OCI-LY7 (cell line): ENCODE measurements at regions not wholly inside any gene's neighbourhood (a gene's known extent, or its start where the extent isn't known, plus 50 kb on each side); places are given as distances from the start of the nearest gene placed in this dataset.
"Not testable (repeated sequence)": the region's sequence is repeated elsewhere in the genome, so short reads cannot be mapped to it uniquely, and the experiment has no call there.

Experiments used
- BruUV-seq: library from RNA; stranded (reverse); fragments of 400-500 nt; replicated peaks from 2 replicates; lab custom pipeline; 2021; lab: Mats Ljungman, UMichigan
- CTCF ChIA-PET: fragments of 300-600 bp; sonication (Branson Sonifier 250); formaldehyde crosslinking; loops from one replicate; lab custom pipeline; 2022; ENCODE audit warnings: antibody characterized with exemption; ENCODE audit not compliant: unreplicated experiment; lab: Charles Lee
- POLR2A ChIA-PET: fragments of 300-600 bp; sonication (Branson Sonifier 250); formaldehyde crosslinking; loops from one replicate; lab custom pipeline; 2022; ENCODE audit warnings: antibody characterized with exemption; lab: Charles Lee
- DNase-seq: peaks from one replicate; pipeline ENCODE4 v3.0.0-alpha.2; 2015; ENCODE audit warnings: low spot score
- H2AFZ ChIP-seq: fragments of 200-600 bp; sonication (generic), shearing (Covaris generic); 2 replicates; pipeline ENCODE4 v1.6.1; 2014; ENCODE audit warnings: mild to moderate bottlenecking, antibody characterized with exemption, low read length, moderate library complexity
- H3K27ac ChIP-seq: fragments of 200-600 bp; sonication (generic); 2 replicates; pipeline ENCODE4 v1.5.1; 2014; ENCODE audit warnings: mixed run types, low read depth, mild to moderate bottlenecking, moderate library complexity, low read length, inconsistent platforms; ENCODE audit not compliant: poor library complexity, severe bottlenecking
- H3K36me3 ChIP-seq: fragments of 200-600 bp; sonication (generic); 2 replicates; pipeline ENCODE4 v1.6.1; 2014; ENCODE audit warnings: mild to moderate bottlenecking, antibody characterized with exemption, low read length, moderate library complexity, mixed read lengths; ENCODE audit not compliant: insufficient read depth
- H3K4me1 ChIP-seq: fragments of 200-600 bp; sonication (generic); 2 replicates; pipeline ENCODE4 v1.5.1; 2014; ENCODE audit warnings: mild to moderate bottlenecking, low read length; ENCODE audit not compliant: insufficient read depth, poor library complexity, severe bottlenecking
- H3K4me2 ChIP-seq: fragments of 200-600 bp; sonication (generic); 2 replicates; pipeline ENCODE4 v1.6.1; 2014; ENCODE audit warnings: mild to moderate bottlenecking, low read length
- H3K4me3 ChIP-seq: fragments of 200-600 bp; sonication (generic); 2 replicates; pipeline ENCODE4 v1.5.1; 2014; ENCODE audit warnings: mild to moderate bottlenecking, low read depth, low read length; ENCODE audit not compliant: poor library complexity, severe bottlenecking
- H3K79me2 ChIP-seq: fragments of 200-600 bp; sonication (generic); 2 replicates; pipeline ENCODE4 v1.6.1; 2016; ENCODE audit warnings: low read depth, mild to moderate bottlenecking, low read length, moderate library complexity, mixed read lengths; ENCODE audit not compliant: insufficient read depth
- H3K9me2 ChIP-seq: fragments of 200-600 bp; sonication (generic); 2 replicates; pipeline ENCODE4 v1.6.1; 2016; ENCODE audit warnings: mild to moderate bottlenecking, low read length, mixed read lengths; ENCODE audit not compliant: insufficient read depth
- H3K9me3 ChIP-seq: fragments of 200-600 bp; sonication (generic); 2 replicates; pipeline ENCODE4 v1.6.1; 2014; ENCODE audit warnings: mild to moderate bottlenecking, mixed run types, low read length, mixed read lengths
- H4K20me1 ChIP-seq: fragments of 200-600 bp; sonication (generic); 2 replicates; pipeline ENCODE4 v1.6.1; 2014; ENCODE audit warnings: mild to moderate bottlenecking, antibody characterized with exemption, low read length, moderate library complexity, mixed read lengths; ENCODE audit not compliant: insufficient read depth
- CTCF ChIP-seq: fragments of 200-600 bp; sonication (generic); conservative IDR thresholded peaks from 2 replicates; pipeline ENCODE4 v1.5.1; 2014; ENCODE audit warnings: mild to moderate bottlenecking, antibody characterized with exemption, low read length, moderate library complexity, mixed read lengths
- EZH2phosphoT487 ChIP-seq: fragments of 200-600 bp; sonication (generic); IDR thresholded peaks from 2 replicates; pipeline ENCODE4 v1.6.1; 2018; ENCODE audit warnings: low read depth, borderline replicate concordance, mild to moderate bottlenecking, mixed run types, antibody characterized with exemption, low read length, moderate library complexity, mixed read lengths
- intact Hi-C: fragments of 100-400 bp; cut with micrococcal nuclease; formaldehyde crosslinking; loops from one replicate; pipeline ENCODE4 v1.10.0; 2022; ENCODE audit not compliant: unreplicated experiment

GRCh38 chr7:54426406-54426805, 115.8 kb upstream of the VSTM2A start:
- no peaks in the 10 kb centered on the region for H3K4me1 ChIP-seq
- H3K36me3 ChIP-seq: no peaks in the 10 kb centered on the region
- H3K27ac ChIP-seq: no peak overlapping the region
- H3K4me3 ChIP-seq: no peak overlapping the region
- no peaks in the 10 kb centered on the region for H3K79me2 ChIP-seq
- no peak for TF ChIP-seq CTCF
- TF ChIP-seq EZH2phosphoT487: no peak
- no peaks in the 10 kb centered on the region for H4K20me1 ChIP-seq
- no peak overlapping the region for H3K4me2 ChIP-seq
- no peak overlapping the region for H2AFZ ChIP-seq
- H3K9me3 ChIP-seq: no peaks in the 10 kb centered on the region
- no peak for DNase-seq
- ChIA-PET CTCF (no interaction called here), POLR2A (no interaction called here)
- H3K9me2 ChIP-seq: no peaks in the 10 kb centered on the region
- intact Hi-C loops: no loop called here
- BruUV-seq: no TSS peak

- no peak for TF ChIP-seq CTCF
- no peak for TF ChIP-seq EZH2phosphoT487
- no peak overlapping the region for H3K27ac ChIP-seq
- no peaks in the 10 kb centered on the region for H3K4me1 ChIP-seq
- no peak for DNase-seq
- no peaks in the 10 kb centered on the region for H3K79me2 ChIP-seq
- H3K4me3 ChIP-seq: no peak overlapping the region
- H3K9me2 ChIP-seq: no peaks in the 10 kb centered on the region
- H2AFZ ChIP-seq: no peak overlapping the region
- intact Hi-C loops: no loop called here
- no TSS peak for BruUV-seq
- no peaks in the 10 kb centered on the region for H4K20me1 ChIP-seq
- CTCF ChIA-PET: no interaction called here
- H3K9me3 ChIP-seq: no peaks in the 10 kb centered on the region
- POLR2A ChIA-PET: no interaction called here
- H3K4me2 ChIP-seq: no peak overlapping the region
- no peaks in the 10 kb centered on the region for H3K36me3 ChIP-seq
Measured at GRCh38 chr7:54429111-54429510, 113.1 kb upstream of the VSTM2A start.

- H3K79me2 ChIP-seq: no peaks in the 10 kb centered on the region
- no peak overlapping the region for H2AFZ ChIP-seq
- ChIA-PET POLR2A (no interaction called here), CTCF (no interaction called here)
- H4K20me1 ChIP-seq: no peaks in the 10 kb centered on the region
- H3K27ac ChIP-seq: no peak overlapping the region
- intact Hi-C loops: no loop called here
- no peaks in the 10 kb centered on the region for H3K36me3 ChIP-seq
- H3K9me3 ChIP-seq: no peaks in the 10 kb centered on the region
- H3K9me2 ChIP-seq: no peaks in the 10 kb centered on the region
- TF ChIP-seq CTCF: no peak
- no peak for TF ChIP-seq EZH2phosphoT487
- H3K4me3 ChIP-seq: no peak overlapping the region
- no peaks in the 10 kb centered on the region for H3K4me1 ChIP-seq
- H3K4me2 ChIP-seq: no peak overlapping the region
- DNase-seq: no peak
- BruUV-seq: no TSS peak
Measured at GRCh38 chr7:54439391-54439790, 102.8 kb upstream of the VSTM2A start.

- CTCF ChIA-PET, BruUV-seq: not testable (repeated sequence)
Measured at GRCh38 chr7:54444046-54444686, 98.0 kb upstream of the VSTM2A start.

More at GRCh38 chr7:54444046-54444686, 98.0 kb upstream of the VSTM2A start:
- H4K20me1 ChIP-seq, POLR2A ChIA-PET, DNase-seq, intact Hi-C loops, H3K27ac ChIP-seq, H3K4me1 ChIP-seq, H3K4me2 ChIP-seq, H3K79me2 ChIP-seq, H3K9me3 ChIP-seq, H3K4me3 ChIP-seq, H3K9me2 ChIP-seq, H2AFZ ChIP-seq, H3K36me3 ChIP-seq: not testable (repeated sequence)
